ENCODE measurements at regions not wholly inside any gene's neighbourhood (a gene's known extent, or its start where the extent isn't known, plus 50 kb on each side); places are given as distances from the start of the nearest gene placed in this dataset.

GRCh38 chr10:78547397-78547796 lies 513.7 kb downstream of the RPS24 start:
- Mint-ChIP-seq H3K36me3 (no peaks in the 10 kb centered on the region), H3K4me1 (peaks cover 0 to 4% (median 2%) of the 10 kb centered on the region in 3 donors), H3K27ac (no peak overlapping the region), H3K9me3 (no peaks in the 10 kb centered on the region), H3K4me3 (no peak overlapping the region), H3K27me3 (peaks cover 13 to 16% of the 10 kb centered on the region in 2 donors)
- Histone ChIP-seq H3K4me1 (ENCODE audit: control insufficient read depth in 1 of 2, extremely low read depth in 1 of 2, insufficient read depth in 2 of 2, low read length in 2 of 2) (no peaks in the 10 kb centered on the region), H3K4me3 (ENCODE audit: control insufficient read depth in 1 of 2, extremely low read depth in 1 of 2, low read length in 1 of 2) (no peak overlapping the region), H3K27me3 (replicated peaks in 1 of 2; ENCODE audit: control insufficient read depth in 2 of 2, extremely low read depth in 1 of 2, insufficient read depth in 2 of 2, low read length in 1 of 2) (peaks cover 0 to 27% of the 10 kb centered on the region in 2 experiments), H3K9me3 (no peaks in the 10 kb centered on the region), H3K27ac (ENCODE audit: low read length) (no peak overlapping the region), H3K36me3 (ENCODE audit: control insufficient read depth in 2 of 2, extremely low read depth in 1 of 2, insufficient read depth in 1 of 2, low read length in 1 of 2) (no peaks in the 10 kb centered on the region)
- 58% methylated on average over 2 of the region's 6 CpGs for WGBS (ENCODE audit: insufficient coverage)
- CTCF ChIA-PET: no interaction called here
- no peak for DNase-seq
- no peak for ATAC-seq (replicated peaks in 1 of 4)
- POLR2A ChIA-PET: no interaction called here

- ChIA-PET POLR2A (no interaction called here), CTCF (no interaction called here)
- Histone ChIP-seq H3K27me3 (replicated peaks in 1 of 2; ENCODE audit: control insufficient read depth in 2 of 2, extremely low read depth in 1 of 2, insufficient read depth in 2 of 2, low read length in 1 of 2) (peaks cover 0 to 27% of the 10 kb centered on the region in 2 experiments), H3K9me3 (no peaks in the 10 kb centered on the region), H3K4me3 (ENCODE audit: control insufficient read depth in 1 of 2, extremely low read depth in 1 of 2, low read length in 1 of 2) (no peak overlapping the region), H3K27ac (ENCODE audit: low read length) (no peak overlapping the region), H3K4me1 (ENCODE audit: control insufficient read depth in 1 of 2, extremely low read depth in 1 of 2, insufficient read depth in 2 of 2, low read length in 2 of 2) (no peaks in the 10 kb centered on the region), H3K36me3 (ENCODE audit: control insufficient read depth in 2 of 2, extremely low read depth in 1 of 2, insufficient read depth in 1 of 2, low read length in 1 of 2) (no peaks in the 10 kb centered on the region)
- no peak for DNase-seq
- Mint-ChIP-seq H3K4me1 (peaks cover 0 to 2% (median 2%) of the 10 kb centered on the region in 3 donors), H3K36me3 (no peaks in the 10 kb centered on the region), H3K4me3 (no peak overlapping the region), H3K9me3 (no peaks in the 10 kb centered on the region), H3K27ac (no peak overlapping the region), H3K27me3 (peaks cover 13 to 20% of the 10 kb centered on the region in 2 donors)
- ATAC-seq (replicated peaks in 1 of 4): no peak
Observed at GRCh38 chr10:78547905-78548304, 514.2 kb downstream of the RPS24 start.

- no peaks in the 10 kb centered on the region for H3K36me3 Mint-ChIP-seq
- no peak overlapping the region for H3K4me3 Mint-ChIP-seq
- Histone ChIP-seq H3K9me3 (no peaks in the 10 kb centered on the region), H3K36me3 (ENCODE audit: control insufficient read depth in 2 of 2, extremely low read depth in 1 of 2, insufficient read depth in 1 of 2, low read length in 1 of 2) (no peaks in the 10 kb centered on the region), H3K4me3 (ENCODE audit: control insufficient read depth in 1 of 2, extremely low read depth in 1 of 2, low read length in 1 of 2) (no peak overlapping the region), H3K4me1 (ENCODE audit: control insufficient read depth in 1 of 2, extremely low read depth in 1 of 2, insufficient read depth in 2 of 2, low read length in 2 of 2) (no peaks in the 10 kb centered on the region), H3K27ac (ENCODE audit: low read length) (no peak overlapping the region), H3K27me3 (replicated peaks in 1 of 2; ENCODE audit: control insufficient read depth in 2 of 2, extremely low read depth in 1 of 2, insufficient read depth in 2 of 2, low read length in 1 of 2) (peaks cover 0 to 24% of the 10 kb centered on the region in 2 experiments)
- CTCF ChIA-PET: interaction anchor here in 1 of 2 donors (1.5 kb wide), 1 partner anchor 647 kb away, joined by 3 read pairs; no protein-coding TSS in a partner anchor
- POLR2A ChIA-PET: no interaction called here
- peaks cover 0 to 2% (median 2%) of the 10 kb centered on the region in 3 donors for H3K4me1 Mint-ChIP-seq
- no peaks in the 10 kb centered on the region for H3K9me3 Mint-ChIP-seq
- peaks cover 13 to 20% of the 10 kb centered on the region in 2 donors for H3K27me3 Mint-ChIP-seq
- H3K27ac Mint-ChIP-seq: no peak overlapping the region
- ATAC-seq (replicated peaks in 1 of 4) (no peak), DNase-seq (no peak)
- 78% methylated on average over 3 of the region's 3 CpGs for WGBS (ENCODE audit: insufficient coverage)
Observed at GRCh38 chr10:78548369-78548768, 514.7 kb downstream of the RPS24 start.

GRCh38 chr10:78549140-78549935 lies 515.7 kb downstream of the RPS24 start:
- H3K4me1 Mint-ChIP-seq: peaks cover 0 to 2% (median 2%) of the 10 kb centered on the region in 3 donors
- H3K36me3 Mint-ChIP-seq: no peaks in the 10 kb centered on the region
- no peak for DNase-seq
- no peaks in the 10 kb centered on the region for H3K9me3 Mint-ChIP-seq
- Histone ChIP-seq H3K27me3 (replicated peaks in 1 of 2; ENCODE audit: control insufficient read depth in 2 of 2, extremely low read depth in 1 of 2, insufficient read depth in 2 of 2, low read length in 1 of 2) (peaks cover 0 to 19% of the 10 kb centered on the region in 2 experiments), H3K9me3 (peaks cover 2% of the 10 kb centered on the region), H3K27ac (ENCODE audit: low read length) (no peak overlapping the region), H3K4me1 (ENCODE audit: control insufficient read depth in 1 of 2, extremely low read depth in 1 of 2, insufficient read depth in 2 of 2, low read length in 2 of 2) (no peaks in the 10 kb centered on the region), H3K4me3 (ENCODE audit: control insufficient read depth in 1 of 2, extremely low read depth in 1 of 2, low read length in 1 of 2) (no peak overlapping the region), H3K36me3 (ENCODE audit: control insufficient read depth in 2 of 2, extremely low read depth in 1 of 2, insufficient read depth in 1 of 2, low read length in 1 of 2) (no peaks in the 10 kb centered on the region)
- whole genome bisulfite sequencing (ENCODE audit: insufficient coverage): no CpG with 5 or more reads among the region's 9 CpGs
- peaks cover 13 to 20% of the 10 kb centered on the region in 2 donors for H3K27me3 Mint-ChIP-seq
- CTCF ChIA-PET: interaction anchor here in 1 of 2 donors (0.5 to 1.5 kb wide), 2 partner anchors 373 to 646 kb away, joined by 3 read pairs; no protein-coding TSS in a partner anchor
- no peak overlapping the region for H3K4me3 Mint-ChIP-seq
- POLR2A ChIA-PET: interaction anchor here in 1 of 2 donors (0.6 kb wide), 1 partner anchor 34 kb away, joined by 3 read pairs; no protein-coding TSS in a partner anchor
- ATAC-seq (replicated peaks in 1 of 4): no peak
- no peak overlapping the region for H3K27ac Mint-ChIP-seq

- ChIA-PET CTCF (no interaction called here), POLR2A (interaction anchor here in 1 of 2 donors (0.6 kb wide), 1 partner anchor 33 kb away, joined by 3 read pairs; no protein-coding TSS in a partner anchor)
- Mint-ChIP-seq H3K9me3 (peaks cover 0 to 5% (median 0%) of the 10 kb centered on the region in 3 donors), H3K36me3 (no peaks in the 10 kb centered on the region), H3K27ac (no peak overlapping the region), H3K4me1 (peaks cover 0 to 2% (median 2%) of the 10 kb centered on the region in 3 donors), H3K27me3 (peaks cover 17 to 20% of the 10 kb centered on the region in 2 donors), H3K4me3 (no peak overlapping the region)
- DNase-seq: no peak
- H3K27me3 ChIP-seq (replicated peaks in 1 of 2; ENCODE audit: control insufficient read depth in 2 of 2, extremely low read depth in 1 of 2, insufficient read depth in 2 of 2, low read length in 1 of 2): peaks cover 0 to 18% of the 10 kb centered on the region in 2 experiments
- H3K4me3 ChIP-seq (ENCODE audit: control insufficient read depth in 1 of 2, extremely low read depth in 1 of 2, low read length in 1 of 2): no peak overlapping the region
- H3K4me1 ChIP-seq (ENCODE audit: control insufficient read depth in 1 of 2, extremely low read depth in 1 of 2, insufficient read depth in 2 of 2, low read length in 2 of 2): no peaks in the 10 kb centered on the region
- WGBS (ENCODE audit: insufficient coverage): 64% methylated on average over 4 of the region's 4 CpGs
- peaks cover 2% of the 10 kb centered on the region for H3K9me3 ChIP-seq
- H3K27ac ChIP-seq (ENCODE audit: low read length): no peak overlapping the region
- ATAC-seq (replicated peaks in 1 of 4): no peak
- no peaks in the 10 kb centered on the region for H3K36me3 ChIP-seq (ENCODE audit: control insufficient read depth in 2 of 2, extremely low read depth in 1 of 2, insufficient read depth in 1 of 2, low read length in 1 of 2)
Observed at GRCh38 chr10:78550090-78550489, 516.4 kb downstream of the RPS24 start.

- peaks cover 0 to 2% (median 2%) of the 10 kb centered on the region in 3 donors for H3K4me1 Mint-ChIP-seq
- H3K36me3 ChIP-seq (ENCODE audit: control insufficient read depth in 2 of 2, extremely low read depth in 1 of 2, insufficient read depth in 1 of 2, low read length in 1 of 2): no peaks in the 10 kb centered on the region
- no peaks in the 10 kb centered on the region for H3K4me1 ChIP-seq (ENCODE audit: control insufficient read depth in 1 of 2, extremely low read depth in 1 of 2, insufficient read depth in 2 of 2, low read length in 2 of 2)
- ATAC-seq (replicated peaks in 1 of 4): no peak
- H3K4me3 Mint-ChIP-seq: no peak overlapping the region
- H3K27me3 Mint-ChIP-seq: peaks cover 17 to 20% of the 10 kb centered on the region in 2 donors
- no peak overlapping the region for H3K4me3 ChIP-seq (ENCODE audit: control insufficient read depth in 1 of 2, extremely low read depth in 1 of 2, low read length in 1 of 2)
- 90% methylated on average over 2 of the region's 4 CpGs for WGBS (ENCODE audit: insufficient coverage)
- H3K9me3 Mint-ChIP-seq: peaks cover 0 to 6% (median 0%) of the 10 kb centered on the region in 3 donors
- H3K27ac ChIP-seq (ENCODE audit: low read length): no peak overlapping the region
- ChIA-PET CTCF (no interaction called here), POLR2A (no interaction called here)
- no peak overlapping the region for H3K27ac Mint-ChIP-seq
- DNase-seq: no peak
- H3K36me3 Mint-ChIP-seq: no peaks in the 10 kb centered on the region
- peaks cover 2% of the 10 kb centered on the region for H3K9me3 ChIP-seq
- peaks cover 0 to 18% of the 10 kb centered on the region in 2 experiments for H3K27me3 ChIP-seq (replicated peaks in 1 of 2; ENCODE audit: control insufficient read depth in 2 of 2, extremely low read depth in 1 of 2, insufficient read depth in 2 of 2, low read length in 1 of 2)
Observed at GRCh38 chr10:78550716-78551115, 517.1 kb downstream of the RPS24 start.

Data from T-cell (primary cell).